ENCODE measurements at regions not wholly inside any gene's neighbourhood (a gene's known extent, or its start where the extent isn't known, plus 50 kb on each side); places are given as distances from the start of the nearest gene placed in this dataset.
A peak's percentile ranks its signal among the peaks of the same experiment; 100 is the strongest.

DNA sequence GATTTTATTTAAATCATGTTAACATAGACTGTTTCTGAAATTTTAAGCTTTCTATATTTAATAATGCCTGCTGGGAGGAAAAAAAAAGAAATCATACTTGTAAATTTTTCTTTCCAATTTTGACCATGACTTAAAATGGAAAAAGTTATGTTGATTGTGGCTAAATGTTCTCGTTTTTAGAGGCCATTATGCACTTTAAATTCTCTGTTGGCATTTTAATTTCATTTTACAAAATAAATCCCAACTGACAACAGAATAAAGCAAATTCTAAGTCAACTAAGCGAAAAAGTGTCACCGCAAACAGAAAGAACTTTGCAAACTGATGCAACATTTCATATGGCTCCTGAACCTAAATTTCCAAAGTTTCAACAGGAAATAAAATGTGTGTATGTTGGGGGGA is 74.8 kb upstream of the G2E3 start (continued):
- TF ChIP-seq ZNF114 (CRISPR knock-in tag; IDR thresholded peaks at IDR 0.05) (no peak), JUNB (IDR thresholded peaks at IDR 0.05; ENCODE audit: unreplicated experiment) (no peak)

DNA sequence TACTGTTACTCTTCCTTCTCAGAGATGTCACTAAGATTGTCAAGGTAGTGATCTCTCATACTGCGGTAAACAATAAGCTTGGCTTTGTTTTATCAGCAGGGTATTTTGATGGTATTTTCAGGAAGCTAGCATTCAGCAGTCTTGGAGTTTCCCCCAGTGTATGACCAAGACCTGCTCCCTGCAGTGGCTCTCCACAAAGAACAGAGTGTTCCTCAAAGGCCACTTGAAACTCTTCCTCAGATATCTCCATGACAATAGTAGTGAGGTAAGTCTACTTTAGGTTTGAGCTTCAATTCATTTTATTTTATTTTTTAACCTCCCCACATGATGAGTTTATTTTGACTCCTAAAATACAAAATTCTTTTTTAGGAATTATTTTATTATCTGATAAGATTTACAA is 74.0 kb upstream of the G2E3 start:
- H3K27ac Mint-ChIP-seq = peak overlapping the region; percentile 90
- Histone ChIP-seq H3K4me1 (ENCODE audit: insufficient read depth) (peaks cover 17% of the 10 kb centered on the region), H3K79me2 (replicated peaks; ENCODE audit: insufficient read depth) (no peaks in the 10 kb centered on the region), H3K4me2 (no peak overlapping the region), H3F3A (replicated peaks; ENCODE audit: low read depth) (no peaks in the 10 kb centered on the region), H3K4me3 (no peak overlapping the region), H3K27ac (ENCODE audit: low read depth) (no peak overlapping the region), H3K27me3 (ENCODE audit: insufficient read depth) (no peaks in the 10 kb centered on the region), H2AFZ (no peak overlapping the region), H4K20me1 (replicated peaks; ENCODE audit: insufficient read depth) (no peaks in the 10 kb centered on the region), H3K9me2 (ENCODE audit: insufficient read depth) (no peaks in the 10 kb centered on the region), H3K36me3 (ENCODE audit: insufficient read depth) (no peaks in the 10 kb centered on the region)
- H3K36me3 Mint-ChIP-seq (ENCODE audit: low read depth) = peaks cover 19% of the 10 kb centered on the region
- ATAC-seq = peak; percentile 94
- peak; percentile 50 for DNase-seq (ENCODE audit: low spot score)
- H3K4me1 Mint-ChIP-seq = peaks cover 42% of the 10 kb centered on the region
- H3K27me3 Mint-ChIP-seq (ENCODE audit: insufficient read depth, low read depth, poor library complexity) = peaks cover 3% of the 10 kb centered on the region
- H3K4me3 Mint-ChIP-seq = 0 out of 3 replicates have a peak overlapping the region, but pooled peaks have one; percentile 28
- TF ChIP-seq ETS1 (IDR thresholded peaks at IDR 0.05) (no peak), ZNF114 (CRISPR knock-in tag; IDR thresholded peaks at IDR 0.05) (0 out of 2 replicates have a peak, but pooled peaks have one; percentile 52), ZNF462 (CRISPR knock-in tag; IDR thresholded peaks at IDR 0.05) (peak; percentile 99)
- peaks cover 19% of the 10 kb centered on the region for H3K9me3 Mint-ChIP-seq

Data from GM23338 (cell line).